Heart left ventricle (tissue), 16 donors: ENCODE measurements at regions not wholly inside any gene's neighbourhood (a gene's known extent, or its start where the extent isn't known, plus 50 kb on each side); places are given as distances from the start of the nearest gene placed in this dataset.

ENCODE experiments used
- ATAC-seq, 4 donors: fragments of 200-7000 bp; cut with Tn5 transposase; one replicate each; pipeline ENCODE4 v1.9.1; 2020 to 2022; ENCODE audit warnings: moderate library complexity in 4 of 4, mild to moderate bottlenecking in 3 of 4, moderate number of reproducible peaks in 1 of 4
- DNase-seq, 5 donors: peaks; one replicate each; pipeline ENCODE4 v3.0.0-alpha.2; 2020
- H3K27ac ChIP-seq, 12 donors: fragments of 200-600 bp; sonication (generic) in 4 of 12; one replicate each; pipeline versions ENCODE4 v1.5.0 to v1.8.0; 2016 to 2022; ENCODE audit warnings: mild to moderate bottlenecking in 2 of 12
- H3K27me3 ChIP-seq, 9 donors: fragments of 200-600 bp; sonication (generic) in 2 of 9; one replicate each; pipeline versions ENCODE4 v1.5.1 to v1.8.0; 2016 to 2022; ENCODE audit warnings: mild to moderate bottlenecking in 3 of 9
- H3K36me3 ChIP-seq, 9 donors: fragments of 200-600 bp; sonication (generic) in 2 of 9; one replicate each; pipeline versions ENCODE4 v1.5.0 to v1.8.0; 2018 to 2022; ENCODE audit warnings: mild to moderate bottlenecking in 2 of 9
- H3K4me1 ChIP-seq, 12 donors: fragments of 200-600 bp; sonication (generic) in 4 of 12; one replicate each; pipeline versions ENCODE4 v1.5.0 to v1.8.0; 2016 to 2022; ENCODE audit warnings: mild to moderate bottlenecking in 3 of 12
- H3K4me3 ChIP-seq, 12 donors: fragments of 200-600 bp; sonication (generic) in 4 of 12; one replicate each; pipeline versions ENCODE4 v1.5.0 to v1.8.0; 2017 to 2022; ENCODE audit warnings: mild to moderate bottlenecking in 9 of 12, moderate library complexity in 4 of 12
- H3K9me3 ChIP-seq, 12 donors: fragments of 200-600 bp; sonication (generic) in 4 of 12; one replicate each; pipeline versions ENCODE4 v1.5.0 to v1.8.0; 2016 to 2022; ENCODE audit warnings: mild to moderate bottlenecking in 1 of 12
- POLR2A ChIP-seq, 2 donors: fragments of 450-650 bp; IDR thresholded peaks; one replicate each; pipeline ENCODE4 v1.6.1; 2017; ENCODE audit warnings: antibody characterized with exemption in 2 of 2, mild to moderate bottlenecking in 2 of 2, moderate library complexity in 2 of 2
- WGBS, 4 donors: extraction: QIAGEN DNeasy Blood & Tissue Kit in 2 of 4; methylation state at CpG; one replicate each; pipeline versions ENCODE4 v1.1.5 to v1.1.7; 2013 to 2018; 5-methylcytosine and 5-hydroxymethylcytosine counted together
- intact Hi-C, 10 donors: fragments of 100-400 bp; cut with DNase I; formaldehyde crosslinking; loops; one replicate each; pipeline versions ENCODE4 v1.11.1 to v1.14.2; 2022
- TF ChIP-seq, protein P1 (sequence below), 12 donors: fragments of 200-600 bp; sonication (generic) in 4 of 12; IDR thresholded peaks; one replicate each; pipeline versions ENCODE4 v1.5.0 to v1.8.0; 2018 to 2022; ENCODE audit warnings: antibody characterized with exemption in 12 of 12, mild to moderate bottlenecking in 5 of 12
- donor health status: ischemic (EF 13 %, LVEDD 7.1; RV severe dilation, severe dysfunction).
- donor health status: healthy with polysubstance abuse.
- donor health status: DM: no; HTN: yes; CAD: no.
- donor health status: DM: no; HTN: no; CAD: no.
- donor health status: ischemic (EF 25% LVEDD 6.9; RV normal size, moderate dysfunction).
- donor health status: ischemic (EF 25% LVEDD 5.7; RV mildly dilated, moderate dysfunction).
- donor health status: healthy.
- donor health status: DM: yes; HTN: yes; CAD: no.
- donor health status: ischemic (EF 35%, LVEDD 5.7; RV mildly dilated, moderate dysfunction).
- donor health status: nonischemic (EF 11% LVEDD 7.7; RV severe dilation, severe dysfunction).
- donor health status: DM: yes; HTN: yes; CAD: no.
- donor health status: PGD.
- donor health status: ischemic (EF 29% LVEDD 5.4; RV normal size, mild dysfunction).
- donor health status: nonischemic (EF 23%, LVEDD 6.1; RV moderate dilation, normal function).

- intact Hi-C loops = no loop called here
Measured at GRCh38 chr9:135330307-135330631, 149.3 kb upstream of the PPP1R26 start.

DNA sequence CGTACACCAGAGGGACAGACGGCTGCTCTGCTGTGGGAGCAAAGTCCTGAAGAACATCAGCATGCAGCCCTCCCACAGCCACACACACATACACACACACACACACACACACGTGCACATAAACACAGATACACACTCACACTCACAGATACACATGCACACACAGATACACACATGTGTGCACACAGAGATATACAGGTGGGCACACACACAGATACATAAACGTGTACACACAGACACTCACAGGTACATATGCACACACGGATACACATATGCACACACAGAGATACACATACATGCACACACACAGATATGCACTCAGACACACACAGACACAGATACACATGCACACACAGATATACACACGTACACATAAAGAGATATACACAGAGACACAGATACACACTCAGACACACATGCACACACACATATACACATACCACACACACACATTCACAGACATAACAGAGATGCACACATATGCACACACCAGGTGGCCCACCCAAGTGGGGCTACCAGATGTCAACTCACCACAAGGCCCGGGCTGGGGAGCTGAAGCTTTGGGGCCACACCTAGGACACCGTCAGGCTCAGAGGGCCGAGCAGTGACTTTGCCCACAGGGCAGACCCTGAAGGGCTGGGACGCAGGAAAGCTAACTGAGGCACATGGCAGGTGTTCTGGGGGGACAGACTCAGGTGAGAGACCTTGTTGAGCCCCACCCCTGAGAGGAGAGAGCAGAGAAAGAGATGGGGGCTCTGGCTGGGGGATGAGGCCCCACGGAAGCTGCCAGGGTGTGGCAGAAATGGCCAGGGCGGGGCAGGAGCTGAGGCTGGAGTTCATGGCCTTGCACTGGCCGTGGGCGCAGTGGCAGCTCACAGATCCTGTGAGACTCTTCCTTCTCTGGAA, 148.6 kb upstream of the PPP1R26 start:
- 74 to 89% (median 76%) methylated on average over 12 to 14 of the region's 14 CpGs for WGBS, 4 donors
- intact Hi-C loops = no loop called here
- no peak for TF ChIP-seq POLR2A (IDR thresholded peaks at IDR 0.05)
- TF ChIP-seq, protein P1, sequence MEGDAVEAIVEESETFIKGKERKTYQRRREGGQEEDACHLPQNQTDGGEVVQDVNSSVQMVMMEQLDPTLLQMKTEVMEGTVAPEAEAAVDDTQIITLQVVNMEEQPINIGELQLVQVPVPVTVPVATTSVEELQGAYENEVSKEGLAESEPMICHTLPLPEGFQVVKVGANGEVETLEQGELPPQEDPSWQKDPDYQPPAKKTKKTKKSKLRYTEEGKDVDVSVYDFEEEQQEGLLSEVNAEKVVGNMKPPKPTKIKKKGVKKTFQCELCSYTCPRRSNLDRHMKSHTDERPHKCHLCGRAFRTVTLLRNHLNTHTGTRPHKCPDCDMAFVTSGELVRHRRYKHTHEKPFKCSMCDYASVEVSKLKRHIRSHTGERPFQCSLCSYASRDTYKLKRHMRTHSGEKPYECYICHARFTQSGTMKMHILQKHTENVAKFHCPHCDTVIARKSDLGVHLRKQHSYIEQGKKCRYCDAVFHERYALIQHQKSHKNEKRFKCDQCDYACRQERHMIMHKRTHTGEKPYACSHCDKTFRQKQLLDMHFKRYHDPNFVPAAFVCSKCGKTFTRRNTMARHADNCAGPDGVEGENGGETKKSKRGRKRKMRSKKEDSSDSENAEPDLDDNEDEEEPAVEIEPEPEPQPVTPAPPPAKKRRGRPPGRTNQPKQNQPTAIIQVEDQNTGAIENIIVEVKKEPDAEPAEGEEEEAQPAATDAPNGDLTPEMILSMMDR (IDR thresholded peaks at IDR 0.05) = no peak
- H3K9me3 ChIP-seq = peaks cover 0 to 6% (median 0%) of the 10 kb centered on the region in 12 donors
- H3K27ac ChIP-seq = no peak overlapping the region
- ATAC-seq (no peak), DNase-seq (no peak)
- no peaks in the 10 kb centered on the region for H3K36me3 ChIP-seq
- peaks cover 0 to 19% (median 0%) of the 10 kb centered on the region in 9 donors for H3K27me3 ChIP-seq
- no peak overlapping the region for H3K4me3 ChIP-seq
- no peaks in the 10 kb centered on the region for H3K4me1 ChIP-seq

More at GRCh38 chr9:135330307-135330631, 149.3 kb upstream of the PPP1R26 start:
- peaks cover 0 to 19% (median 0%) of the 10 kb centered on the region in 9 donors for H3K27me3 ChIP-seq
- no peaks in the 10 kb centered on the region for H3K4me1 ChIP-seq
- TF ChIP-seq POLR2A (IDR thresholded peaks at IDR 0.05) = no peak
- TF ChIP-seq, protein P1 (IDR thresholded peaks at IDR 0.05) = no peak
- H3K4me3 ChIP-seq = no peak overlapping the region
- 63 to 77% (median 70%) methylated on average over 4 to 6 of the region's 6 CpGs for WGBS, 4 donors
- H3K36me3 ChIP-seq = no peaks in the 10 kb centered on the region
- peaks cover 0 to 6% (median 0%) of the 10 kb centered on the region in 12 donors for H3K9me3 ChIP-seq
- no peak for ATAC-seq
- H3K27ac ChIP-seq = no peak overlapping the region
- DNase-seq = no peak

- H3K4me1 ChIP-seq = no peaks in the 10 kb centered on the region
- WGBS, 4 donors = 64 to 100% (median 74%) methylated on average over 2 to 3 of the region's 3 CpGs
- peaks cover 0 to 4% (median 0%) of the 10 kb centered on the region in 12 donors for H3K9me3 ChIP-seq
- ATAC-seq = no peak
- no peak overlapping the region for H3K27ac ChIP-seq
- intact Hi-C loops = no loop called here
- DNase-seq = peak in 1 of 5 donors; percentile 7
- no peaks in the 10 kb centered on the region for H3K36me3 ChIP-seq
- TF ChIP-seq, protein P1 (IDR thresholded peaks at IDR 0.05) = no peak
- no peak for TF ChIP-seq POLR2A (IDR thresholded peaks at IDR 0.05)
- peaks cover 0 to 12% (median 0%) of the 10 kb centered on the region in 9 donors for H3K27me3 ChIP-seq
- H3K4me3 ChIP-seq = no peak overlapping the region
Measured at GRCh38 chr9:135332516-135332915, 147.1 kb upstream of the PPP1R26 start.

GRCh38 chr9:135332979-135333748, 146.4 kb upstream of the PPP1R26 start:
- no peak overlapping the region for H3K4me3 ChIP-seq
- peaks cover 0 to 13% (median 0%) of the 10 kb centered on the region in 9 donors for H3K27me3 ChIP-seq
- ATAC-seq (no peak), DNase-seq (peak in 1 of 5 donors; percentile 46)
- TF ChIP-seq, protein P1 (IDR thresholded peaks at IDR 0.05) = no peak
- no peak for TF ChIP-seq POLR2A (IDR thresholded peaks at IDR 0.05)
- no peak overlapping the region for H3K27ac ChIP-seq
- H3K36me3 ChIP-seq = no peaks in the 10 kb centered on the region
- no peaks in the 10 kb centered on the region for H3K4me1 ChIP-seq
- no peaks in the 10 kb centered on the region for H3K9me3 ChIP-seq
- WGBS, 4 donors = 92 to 94% (median 93%) methylated on average over 7 of the region's 7 CpGs
- intact Hi-C loops = no loop called here
